ELR (cell line): ENCODE measurements at regions not wholly inside any gene's neighbourhood (a gene's known extent, or its start where the extent isn't known, plus 50 kb on each side); places are given as distances from the start of the nearest gene placed in this dataset.

Experiments
- DNase-seq: peaks from one replicate; pipeline ENCODE4 v3.0.0-alpha.2; 2015; ENCODE audit warnings: low read depth

DNA sequence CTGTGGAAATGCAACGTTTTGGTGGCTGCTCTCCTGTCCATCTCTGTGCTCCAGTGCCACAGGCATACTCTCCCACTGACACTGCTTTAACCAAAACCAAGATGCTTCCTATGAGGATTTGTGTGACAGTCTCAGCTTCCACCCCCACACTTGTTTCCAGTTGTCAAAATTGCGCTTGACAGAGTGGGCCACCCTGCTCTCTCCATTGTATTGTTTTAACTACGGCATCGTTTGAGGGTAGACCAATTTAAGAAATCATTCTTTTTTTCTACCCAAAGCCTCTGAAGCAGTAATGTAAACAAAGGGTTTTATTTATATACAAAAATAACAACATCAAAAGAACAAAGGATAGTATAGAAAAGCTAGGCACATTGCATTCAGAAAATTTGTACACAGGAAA lies 178.0 kb downstream of the INHBA start:
- no peak for DNase-seq

DNA sequence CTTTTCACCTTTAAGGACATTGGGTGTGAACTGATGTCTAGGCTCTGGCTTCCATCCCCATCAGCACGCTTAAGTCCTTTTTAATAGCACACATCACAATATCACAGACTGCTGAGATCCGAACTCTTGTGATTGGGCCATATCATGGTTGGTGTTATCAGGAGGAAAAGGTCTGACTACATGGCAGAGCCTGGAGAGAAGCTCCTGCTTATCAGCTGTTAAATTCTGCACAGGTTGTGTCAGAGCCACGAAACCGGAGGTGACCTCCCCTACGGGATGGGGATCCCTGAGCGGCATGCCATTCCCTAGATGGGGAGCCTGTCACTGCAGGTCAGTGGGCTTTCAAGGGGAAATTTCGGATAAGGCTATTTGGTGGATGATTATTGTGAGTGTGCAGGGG lies 182.4 kb downstream of the INHBA start:
- no peak for DNase-seq

DNA sequence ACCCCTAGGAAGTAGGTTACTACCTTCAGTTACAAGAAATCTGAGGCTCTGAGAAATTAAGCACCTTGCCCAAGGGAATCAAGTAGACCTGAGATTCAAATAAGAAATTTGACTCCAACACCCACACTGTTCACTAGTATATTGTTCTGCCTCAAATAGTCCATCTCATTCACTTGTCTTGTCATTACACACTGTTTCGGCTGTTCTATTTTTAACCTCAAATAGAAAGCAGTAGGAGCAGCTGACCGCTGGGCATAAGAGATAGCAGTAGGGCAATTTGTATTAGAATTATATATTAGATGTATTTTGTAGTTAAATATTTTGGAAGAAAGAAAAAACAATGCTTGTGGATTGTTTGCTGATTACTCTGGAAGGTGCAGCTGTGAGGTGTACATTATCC lies 185.1 kb downstream of the INHBA start:
- no peak for DNase-seq

DNA sequence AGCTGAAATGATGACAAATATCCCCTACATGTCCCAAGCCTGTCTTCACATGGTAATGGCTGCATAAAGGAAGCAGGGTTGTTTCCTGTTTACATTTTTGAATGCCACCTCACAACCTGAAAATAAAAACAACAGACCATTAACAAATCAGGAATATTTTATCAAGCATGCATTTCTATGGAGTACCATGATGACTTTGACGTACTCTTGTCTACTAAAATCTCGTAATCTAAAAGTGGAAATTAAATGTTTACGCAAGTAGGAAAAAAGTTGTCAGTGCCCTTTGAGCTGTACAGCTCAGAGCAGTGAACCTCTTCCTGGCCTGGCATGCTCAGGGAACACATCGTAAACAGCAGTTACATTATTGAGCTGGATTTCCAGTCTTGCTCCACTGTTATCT lies 194.1 kb downstream of the INHBA start:
- peak; percentile 77 for DNase-seq

DNA sequence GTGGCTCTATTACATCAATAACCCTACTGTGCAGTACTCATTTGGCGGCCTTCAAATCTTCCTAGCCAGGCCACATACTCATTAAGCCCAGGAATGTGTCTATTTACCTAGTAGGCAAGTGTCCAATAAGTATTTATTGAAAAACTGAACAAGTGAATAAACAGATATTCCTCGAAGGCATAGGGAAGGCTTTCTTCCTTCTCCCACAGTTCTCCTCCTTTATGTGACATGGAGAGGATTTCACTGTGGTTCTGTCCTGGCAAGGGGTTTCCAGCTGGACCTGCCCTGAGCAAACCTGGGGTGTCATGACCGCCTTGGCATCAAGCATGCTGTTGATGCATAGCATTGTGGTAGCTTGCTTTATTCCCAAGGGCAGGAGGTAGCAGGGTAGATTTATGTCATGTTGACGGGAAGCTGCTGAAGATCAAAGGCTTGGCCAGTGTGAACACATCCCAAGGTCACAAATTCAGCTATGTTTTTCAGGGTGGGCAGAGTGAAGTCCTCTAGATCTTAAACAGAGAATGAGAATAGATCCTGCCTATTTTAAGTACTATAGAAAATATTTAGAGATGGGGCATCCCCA lies 195.1 kb downstream of the INHBA start:
- DNase-seq = no peak

DNA sequence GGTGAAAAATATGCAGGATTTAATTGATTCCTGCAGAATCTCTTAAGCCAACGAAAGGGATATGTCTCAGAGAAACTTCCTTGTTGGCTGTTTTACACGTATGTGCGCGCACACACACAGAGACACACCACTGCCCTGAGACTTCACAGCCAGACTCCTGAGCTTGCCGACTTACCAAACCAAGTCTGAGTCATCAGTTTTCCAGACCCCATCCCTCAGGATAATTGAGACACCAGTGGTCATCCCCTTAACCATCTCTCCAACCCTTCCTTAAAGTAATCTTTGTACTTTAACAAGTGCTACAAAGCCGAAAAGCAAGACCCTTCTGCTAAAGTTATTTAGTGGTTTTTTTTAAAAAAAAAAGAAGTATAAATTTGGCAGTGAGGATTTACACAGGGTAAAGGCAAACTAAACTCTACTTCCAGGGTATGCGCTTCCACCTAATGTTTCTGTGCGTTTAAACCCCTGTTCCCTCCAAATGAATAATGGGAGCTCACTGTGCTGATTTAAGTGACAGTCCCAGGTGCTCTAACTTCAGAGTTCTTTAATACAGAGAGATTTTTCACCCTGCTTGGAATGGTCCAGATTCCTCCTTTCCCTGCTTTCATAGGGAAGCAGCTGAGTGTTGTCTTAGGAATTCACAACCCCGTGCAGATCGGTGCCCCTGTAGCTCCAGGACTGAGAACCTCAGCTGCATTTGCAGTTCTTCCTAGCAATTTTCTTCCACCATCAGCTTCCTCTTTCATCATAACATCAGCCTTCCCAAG lies 198.5 kb downstream of the INHBA start:
- DNase-seq = no peak

DNA sequence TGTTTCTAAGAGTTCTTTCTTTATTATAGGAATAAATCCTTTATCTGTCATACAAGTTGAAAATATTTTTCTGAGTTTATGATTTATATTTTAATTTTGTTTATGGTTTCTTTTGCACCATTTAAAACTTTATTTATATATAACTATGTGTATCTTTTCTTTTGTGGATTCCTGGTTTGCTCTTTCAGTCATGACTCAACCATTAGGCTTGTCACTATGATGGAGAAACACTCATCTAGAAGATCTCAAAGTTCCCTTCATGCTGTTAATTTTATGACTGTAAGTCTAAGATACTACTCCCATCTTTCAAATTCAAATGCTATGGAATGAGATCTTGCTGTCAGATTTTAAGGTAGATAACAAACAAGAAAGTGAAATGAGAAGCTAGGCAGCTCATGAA lies 199.5 kb downstream of the INHBA start:
- DNase-seq = peak; percentile 54

DNA sequence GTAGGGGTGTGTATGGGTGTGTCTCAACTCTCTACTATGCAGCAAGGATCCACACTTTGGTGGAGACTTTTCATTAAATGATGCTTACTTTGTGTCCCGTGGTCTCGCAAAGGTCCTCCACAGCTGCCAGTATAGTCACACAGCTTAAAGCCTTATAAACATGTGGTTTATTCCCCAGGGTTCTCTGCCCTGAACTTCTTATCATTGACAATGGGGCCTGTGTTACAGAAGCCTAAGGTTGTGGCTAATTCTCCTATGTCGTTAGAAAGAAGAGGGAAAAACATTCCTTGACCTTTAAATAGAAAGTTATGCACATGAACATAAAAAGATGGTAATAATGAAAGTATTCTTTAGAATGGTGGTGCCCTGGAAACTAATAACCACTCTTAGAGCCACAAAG lies 201.4 kb downstream of the INHBA start:
- no peak for DNase-seq

DNA sequence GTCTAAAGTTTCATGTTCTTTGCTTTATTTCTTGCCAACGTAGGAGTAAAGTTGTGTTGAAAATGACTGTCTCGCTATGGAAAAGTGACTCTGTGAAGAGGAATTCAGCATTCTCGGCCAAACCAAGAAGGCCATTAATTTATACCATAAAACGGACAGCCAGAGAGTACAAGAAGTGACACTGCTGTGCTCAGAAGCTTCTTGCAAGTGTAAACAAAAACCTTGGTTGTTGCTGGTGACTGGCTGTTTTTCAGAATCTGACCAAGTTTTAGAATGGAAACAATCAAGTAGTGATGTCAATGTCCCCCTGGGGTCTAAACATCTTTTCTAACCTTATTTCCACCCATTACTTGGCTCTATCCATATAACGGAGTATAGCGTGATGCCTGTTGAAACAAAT lies 201.9 kb downstream of the INHBA start:
- DNase-seq = no peak

DNA sequence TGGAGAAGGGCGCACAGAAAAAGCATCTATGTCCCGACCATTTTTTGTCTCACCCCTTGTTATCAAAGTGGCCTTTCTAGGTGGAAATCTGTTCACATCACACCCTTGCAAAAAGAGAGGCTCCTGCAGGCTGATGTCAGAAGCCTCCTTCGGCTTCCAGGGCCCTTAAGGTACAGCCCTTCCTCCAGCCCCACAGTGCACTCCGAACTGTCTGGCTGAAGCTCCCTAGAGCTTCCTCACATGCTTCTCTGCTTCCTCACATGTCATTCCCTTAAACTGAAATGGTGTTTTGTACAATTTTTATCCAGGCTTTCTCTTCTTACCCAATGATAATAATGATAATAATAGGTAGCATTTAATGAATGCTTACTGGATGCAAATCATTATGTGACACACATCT lies 210.3 kb downstream of the INHBA start:
- DNase-seq = no peak

DNA sequence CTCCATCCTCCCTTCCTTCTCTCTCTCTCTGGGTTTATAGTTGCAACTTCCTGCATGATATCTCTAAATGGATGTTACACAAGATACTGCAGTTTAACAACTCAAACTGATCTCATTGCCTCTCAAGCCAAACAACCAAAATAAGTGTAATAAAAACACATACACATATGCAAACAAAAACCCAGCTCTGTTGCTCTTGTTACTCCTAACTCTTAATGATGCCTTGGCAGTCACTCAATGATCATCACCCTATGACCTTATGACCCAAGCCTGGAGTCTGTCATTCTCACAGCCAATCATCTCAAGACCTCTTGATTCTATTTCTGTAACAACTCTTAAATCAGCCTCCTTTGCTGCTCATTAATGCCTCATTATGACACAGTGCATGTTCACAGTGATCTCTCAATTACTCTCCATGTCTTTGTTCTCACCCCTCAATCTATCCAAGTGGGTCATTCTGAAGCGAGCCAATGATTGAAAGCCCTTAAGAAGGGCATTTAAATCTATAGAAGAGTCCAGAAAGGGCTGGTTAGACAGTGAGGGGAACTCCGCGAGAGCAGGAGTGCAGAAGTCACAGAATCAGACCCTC lies 210.9 kb downstream of the INHBA start:
- DNase-seq = no peak

DNA sequence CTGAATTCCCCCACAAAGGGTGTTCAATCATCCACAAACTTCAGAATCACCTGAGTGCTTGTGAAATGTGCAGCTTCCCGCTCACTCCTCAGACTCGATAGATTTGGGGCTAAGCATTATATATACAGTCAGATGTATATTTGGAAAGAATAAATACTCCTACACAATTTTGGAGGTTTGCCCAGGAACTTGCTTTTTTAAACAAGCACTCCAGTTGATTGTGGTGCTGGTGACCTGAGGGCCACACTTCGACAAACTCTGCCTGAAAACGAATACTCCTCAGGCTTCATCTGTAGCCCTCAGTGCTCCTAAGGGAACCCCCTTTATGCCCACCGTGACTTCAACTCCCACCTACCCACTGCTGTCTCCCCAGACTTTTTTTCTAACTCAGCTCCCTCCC lies 211.6 kb downstream of the INHBA start:
- no peak for DNase-seq

DNA sequence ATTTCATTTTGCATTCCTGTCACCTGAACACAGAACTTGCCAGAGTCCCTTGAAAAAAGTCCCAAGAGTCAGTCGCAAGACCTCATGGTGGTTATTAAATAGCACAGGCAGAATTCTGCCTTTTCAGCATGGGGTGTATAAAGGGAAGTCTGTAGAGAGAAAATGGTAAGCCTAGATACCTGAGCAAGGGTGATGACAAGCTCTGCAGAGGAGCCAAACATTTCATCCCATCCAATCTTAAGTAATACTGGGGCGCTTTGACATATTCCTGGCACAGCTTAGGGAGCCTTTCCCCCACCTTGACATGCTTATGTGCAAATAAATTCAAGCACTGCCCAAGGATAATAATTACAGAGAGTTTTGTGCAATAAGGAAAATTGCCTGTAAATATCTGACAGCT lies 213.0 kb downstream of the INHBA start:
- no peak for DNase-seq

DNA sequence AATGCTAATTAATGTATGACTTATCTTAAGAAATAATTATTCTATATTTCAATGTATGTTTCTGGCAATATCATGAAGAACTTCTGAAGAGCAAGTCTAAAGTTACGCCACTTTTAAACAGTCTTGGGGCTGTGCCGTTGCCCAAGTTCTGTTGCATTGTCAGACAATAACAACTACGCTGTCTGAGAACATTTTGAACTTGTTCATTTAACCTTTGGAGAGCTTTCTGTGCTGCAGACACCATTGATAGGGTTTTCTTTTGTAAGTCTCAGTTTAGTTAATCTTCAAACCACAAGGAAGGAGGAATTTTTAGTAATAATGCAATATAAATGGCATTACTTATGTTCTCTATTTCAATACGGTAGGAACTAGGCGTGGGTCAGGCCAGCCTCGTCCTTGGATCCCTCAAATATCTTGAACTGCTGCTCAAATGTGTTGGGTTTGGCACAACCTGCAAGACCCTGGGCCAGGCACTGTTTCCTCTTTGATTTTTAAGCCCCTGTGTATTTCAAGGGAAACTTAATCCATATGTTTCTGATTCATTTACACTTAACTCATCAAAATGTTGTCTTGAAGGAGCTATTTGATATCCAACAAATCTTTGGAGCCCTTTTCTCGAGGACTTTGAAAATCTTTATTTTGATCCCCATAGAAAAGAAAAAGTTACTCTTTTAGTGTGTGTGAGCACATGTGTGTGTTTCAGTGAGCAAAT lies 215.5 kb downstream of the INHBA start:
- no peak for DNase-seq

DNA sequence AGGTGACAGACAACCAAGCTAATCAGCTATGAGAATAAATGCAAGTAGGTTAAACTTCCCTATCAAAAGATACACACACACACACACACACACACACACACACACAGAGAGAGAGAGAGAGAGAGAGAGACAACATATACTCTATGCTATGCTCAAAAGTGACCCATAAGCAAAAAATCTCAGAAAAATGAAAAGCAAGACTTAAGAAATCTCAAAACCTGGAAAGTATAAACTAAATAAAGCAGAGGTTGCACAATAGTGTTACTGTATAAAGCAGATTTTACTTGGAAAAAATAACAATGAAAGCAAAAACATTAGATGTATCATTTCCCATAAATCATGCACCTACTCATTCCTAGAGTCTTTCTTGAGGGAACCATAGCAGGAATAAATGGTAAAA lies 221.5 kb downstream of the INHBA start:
- DNase-seq = no peak

DNA sequence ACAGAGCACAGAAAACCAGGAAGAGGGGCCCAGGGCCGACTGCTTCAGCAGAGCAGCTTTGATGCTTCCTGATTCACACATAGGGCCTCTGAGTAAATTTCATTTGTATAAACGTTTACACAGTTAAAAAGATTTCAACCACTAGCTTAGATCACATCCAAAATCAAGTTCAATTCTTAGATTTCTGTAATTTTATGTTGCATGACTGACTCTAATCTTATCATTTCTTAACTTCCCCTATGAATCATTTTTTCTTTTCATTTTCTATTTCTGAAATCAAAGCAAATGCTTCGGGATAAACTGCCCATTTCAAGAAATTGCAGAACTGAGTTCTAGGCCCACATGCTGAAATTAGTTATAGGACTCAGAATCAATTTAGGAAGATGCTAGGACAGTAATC lies 224.7 kb downstream of the INHBA start:
- DNase-seq = peak; percentile 10

DNA sequence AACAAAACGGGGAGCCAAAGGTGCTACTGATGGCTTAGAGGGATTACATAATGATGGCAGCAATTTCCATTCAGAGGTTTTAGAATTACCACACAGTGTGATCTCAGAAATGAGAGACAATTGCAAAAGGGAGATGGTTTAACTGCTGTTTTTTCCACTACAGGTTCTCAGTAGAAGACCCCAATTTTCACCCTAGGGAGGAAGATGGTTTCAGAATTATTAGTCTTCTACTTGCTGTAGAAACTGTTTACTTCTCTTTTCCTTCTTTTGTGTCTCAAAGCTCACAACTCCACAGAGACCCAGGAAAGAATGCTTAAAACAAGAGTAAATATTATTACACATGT lies 226.5 kb downstream of the INHBA start:
- DNase-seq = no peak

DNA sequence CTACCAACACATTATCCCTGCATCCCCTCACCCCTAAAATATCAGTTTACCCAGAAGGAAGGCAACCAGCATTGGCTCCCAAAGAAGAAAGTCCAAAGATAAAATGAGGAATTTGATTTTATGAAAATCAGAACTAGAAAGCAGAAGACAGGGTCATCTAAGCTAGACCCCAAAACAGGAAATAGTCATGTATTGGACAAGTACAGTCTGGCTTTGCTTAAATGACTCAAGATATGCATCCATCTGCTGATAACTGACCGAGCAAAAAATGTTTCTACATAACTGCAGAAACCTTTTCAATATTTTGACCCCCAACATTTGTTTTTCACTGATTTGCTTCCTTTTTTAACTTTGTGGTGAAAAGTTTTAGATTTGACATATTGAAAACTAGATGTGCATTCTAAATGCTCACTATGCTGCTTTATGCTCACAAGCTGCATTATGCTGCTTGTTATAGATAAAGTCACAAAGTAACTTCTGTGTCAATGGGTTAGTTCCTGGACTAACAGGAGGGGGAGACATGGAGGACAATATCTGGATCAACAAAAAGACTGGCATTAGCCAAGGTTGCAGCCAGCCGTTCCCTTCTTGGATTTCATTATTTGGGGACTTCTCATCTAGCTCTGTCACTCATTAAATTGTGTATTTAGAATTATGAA lies 227.0 kb downstream of the INHBA start:
- no peak for DNase-seq

DNA sequence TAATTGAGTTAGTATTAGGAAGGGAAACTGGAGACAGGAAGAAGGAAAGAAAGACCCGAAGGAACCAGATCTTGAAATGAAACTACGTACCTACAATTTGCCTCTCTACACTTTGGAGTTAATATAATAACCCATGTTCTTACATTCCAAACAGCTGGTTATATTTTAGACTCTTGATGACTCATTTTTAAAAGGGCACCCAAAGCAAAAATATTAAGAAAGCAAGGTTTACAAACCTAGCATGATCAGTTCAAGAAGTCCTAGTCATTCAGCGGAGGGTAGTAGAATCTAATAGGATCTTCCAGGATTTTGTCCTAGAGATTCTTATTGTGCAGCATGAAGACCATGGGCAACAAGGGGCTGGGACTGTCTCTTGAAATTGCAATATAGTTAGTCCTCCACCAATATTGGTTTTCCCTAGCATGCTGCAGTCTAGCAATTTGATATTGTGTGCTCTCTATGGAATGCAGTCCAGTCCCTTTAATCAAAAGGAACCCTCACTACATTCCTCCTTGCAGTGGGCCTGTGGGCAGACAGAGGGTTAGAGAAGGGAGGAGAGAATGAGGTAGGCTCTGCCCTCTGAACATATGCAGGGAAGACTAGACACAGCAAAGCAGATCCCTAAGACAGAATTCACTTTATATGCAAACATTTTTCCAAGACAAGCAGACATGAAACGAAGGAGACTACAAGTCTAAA lies 230.3 kb downstream of the INHBA start:
- DNase-seq = no peak

DNA sequence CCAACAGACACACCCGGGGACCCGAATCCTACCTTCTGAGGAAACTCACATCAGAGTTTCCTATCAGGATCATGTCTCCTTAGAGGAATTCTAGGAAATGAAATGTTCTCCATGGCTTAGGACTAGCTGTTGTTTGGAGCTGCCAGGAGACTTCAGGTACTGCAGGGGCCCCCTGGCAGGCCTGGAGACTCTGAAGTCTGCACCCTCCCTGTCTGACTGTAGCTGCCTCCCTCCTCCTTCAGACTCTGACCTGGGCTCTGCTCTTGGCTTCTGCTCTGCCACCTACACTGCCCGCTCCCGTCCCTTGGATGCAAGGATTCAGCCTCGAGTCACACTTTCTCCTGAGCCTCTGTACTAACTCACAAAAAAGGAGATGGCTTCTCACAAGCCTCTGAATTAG lies 232.8 kb downstream of the INHBA start:
- DNase-seq = no peak

DNA sequence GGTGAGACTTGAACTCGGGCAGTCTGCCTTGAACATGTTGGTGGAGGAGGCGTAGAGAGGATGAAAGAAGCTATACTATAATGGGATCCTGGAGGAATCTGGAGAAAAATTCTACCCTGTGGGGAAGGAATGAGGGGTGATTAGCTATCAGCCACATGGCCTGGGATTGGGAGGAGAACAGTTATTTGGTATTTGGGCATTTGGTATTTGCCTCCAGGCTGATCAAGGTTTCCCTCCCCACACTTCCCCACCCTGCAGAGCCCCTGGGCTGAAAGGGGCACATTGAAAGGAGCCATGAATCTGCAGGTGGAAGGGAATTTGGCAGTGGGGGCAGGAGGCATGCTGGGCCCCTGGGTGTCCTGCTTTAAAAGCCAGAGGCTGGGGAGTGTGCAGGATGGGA lies 235.3 kb downstream of the INHBA start:
- DNase-seq = no peak

DNA sequence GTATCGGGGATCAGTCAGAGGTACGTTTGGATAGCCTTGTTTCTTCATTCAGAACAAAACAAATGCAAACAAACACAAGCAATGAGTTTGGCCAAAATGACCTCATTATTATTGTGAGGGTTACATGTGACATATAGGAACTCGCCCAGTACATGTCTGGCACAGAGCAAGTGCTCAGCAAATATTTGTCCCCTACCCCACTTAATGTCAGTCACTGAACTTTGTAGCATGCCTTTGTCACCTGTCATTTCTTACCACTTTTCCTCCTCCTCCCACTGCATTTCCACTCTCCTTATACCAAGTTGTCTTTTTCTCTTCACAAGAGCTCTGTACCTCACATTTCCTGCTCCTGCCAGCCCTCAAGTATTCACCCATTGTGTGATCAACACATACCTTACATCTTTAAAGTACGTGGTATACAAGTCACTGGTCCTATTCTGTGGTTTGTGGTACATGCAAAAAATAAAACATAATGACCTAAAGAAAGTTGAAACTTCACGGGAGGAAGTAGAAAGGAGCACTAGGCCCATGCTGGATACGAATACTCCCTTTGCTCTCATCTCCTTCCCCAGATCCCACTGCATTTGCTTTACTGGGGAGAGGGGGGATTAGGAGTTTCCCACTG lies 236.0 kb downstream of the INHBA start:
- DNase-seq = no peak
